Activated CD8-positive, alpha-beta T cell treated with anti-CD3 and anti-CD28 coated beads, Interleukin-2, amount 10 ng/mL, durations not matched to agents 7 days and 5 days (primary cell): ENCODE measurements at regions not wholly inside any gene's neighbourhood (a gene's known extent, or its start where the extent isn't known, plus 50 kb on each side); places are given as distances from the start of the nearest gene placed in this dataset.

Experiments used
- ATAC-seq: fragments of 150-1000 bp; cut with Tn5 transposase; one replicate; pipeline ENCODE4 v1.10.0; 2021; ENCODE audit warnings: moderate library complexity
- CTCF ChIA-PET: fragments of 350-600 bp; sonication (Branson Sonifier 250); formaldehyde crosslinking; loops from one replicate; lab custom pipeline; 2021; ENCODE audit warnings: antibody characterized with exemption; lab: Charles Lee
- POLR2A ChIA-PET: fragments of 350-600 bp; sonication (Branson Sonifier 250); formaldehyde crosslinking; loops from one replicate; lab custom pipeline; 2021; ENCODE audit warnings: antibody characterized with exemption; lab: Charles Lee
- DNase-seq: peaks from one replicate; pipeline ENCODE4 v3.0.0-alpha.2; 2020
- H3K27ac Mint-ChIP-seq: one replicate; pipeline ENCODE4 v1.8.0; 2021; ENCODE audit warnings: mild to moderate bottlenecking, mixed read lengths
- H3K27me3 Mint-ChIP-seq: one replicate; pipeline ENCODE4 v1.8.0; 2021; ENCODE audit warnings: low read depth, mixed read lengths
- H3K36me3 Mint-ChIP-seq: one replicate; pipeline ENCODE4 v1.8.0; 2021; ENCODE audit warnings: low read depth, mixed read lengths
- H3K4me1 Mint-ChIP-seq: one replicate; pipeline ENCODE4 v1.8.0; 2021; ENCODE audit warnings: low read depth, mixed read lengths
- H3K4me3 Mint-ChIP-seq: one replicate; pipeline ENCODE4 v1.8.0; 2021; ENCODE audit warnings: mild to moderate bottlenecking, mixed read lengths
- H3K9me3 Mint-ChIP-seq: one replicate; pipeline ENCODE4 v1.8.0; 2022; ENCODE audit warnings: mixed read lengths; ENCODE audit not compliant: insufficient read depth

GRCh38 chr10:53298443-53298842, 525.9 kb upstream of the MBL2 start:
- no peak overlapping the region for H3K4me3 Mint-ChIP-seq
- no peaks in the 10 kb centered on the region for H3K4me1 Mint-ChIP-seq
- peaks cover 2% of the 10 kb centered on the region for H3K9me3 Mint-ChIP-seq
- no peak for ATAC-seq
- no peak overlapping the region for H3K27ac Mint-ChIP-seq
- DNase-seq: no peak
- H3K27me3 Mint-ChIP-seq: no peaks in the 10 kb centered on the region
- POLR2A ChIA-PET: no interaction called here
- H3K36me3 Mint-ChIP-seq: no peaks in the 10 kb centered on the region
- CTCF ChIA-PET: no interaction called here

- Mint-ChIP-seq H3K27me3 (no peaks in the 10 kb centered on the region), H3K36me3 (no peaks in the 10 kb centered on the region), H3K27ac (no peak overlapping the region), H3K4me3 (no peak overlapping the region), H3K4me1 (no peaks in the 10 kb centered on the region), H3K9me3 (no peaks in the 10 kb centered on the region)
- POLR2A ChIA-PET: no interaction called here
- no peak for ATAC-seq
- CTCF ChIA-PET: no interaction called here
- no peak for DNase-seq
Measured at GRCh38 chr10:53284615-53285182, 512.1 kb upstream of the MBL2 start.

DNA sequence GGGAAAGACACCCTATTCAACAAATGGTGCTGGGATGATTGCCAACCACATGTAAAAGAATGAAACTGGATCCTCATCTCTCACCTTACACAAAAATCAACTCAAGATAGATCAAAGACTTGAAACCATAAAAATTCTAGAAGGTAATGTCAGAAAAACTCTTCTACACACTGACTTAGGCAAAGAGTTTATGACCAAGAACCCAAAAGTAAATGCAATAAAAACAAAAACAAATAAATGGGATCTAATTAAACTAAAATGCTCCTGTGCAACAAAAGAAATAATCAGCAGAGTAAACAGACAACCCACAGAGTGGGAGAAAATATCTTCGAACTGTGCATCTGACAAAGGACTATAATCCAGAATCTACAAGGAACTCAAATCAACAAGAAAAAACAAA, 504.2 kb upstream of the MBL2 start:
- ChIA-PET CTCF (no interaction called here), POLR2A (no interaction called here)
- Mint-ChIP-seq H3K4me1 (no peaks in the 10 kb centered on the region), H3K36me3 (no peaks in the 10 kb centered on the region), H3K27ac (no peak overlapping the region), H3K4me3 (no peak overlapping the region), H3K27me3 (no peaks in the 10 kb centered on the region), H3K9me3 (peaks cover 22% of the 10 kb centered on the region)
- ATAC-seq (no peak), DNase-seq (no peak)

GRCh38 chr10:53269482-53269881, 496.9 kb upstream of the MBL2 start:
- DNase-seq: no peak
- Mint-ChIP-seq H3K27me3 (no peaks in the 10 kb centered on the region), H3K4me1 (no peaks in the 10 kb centered on the region), H3K27ac (no peak overlapping the region), H3K36me3 (no peaks in the 10 kb centered on the region), H3K9me3 (peaks cover 13% of the 10 kb centered on the region), H3K4me3 (no peak overlapping the region)
- ChIA-PET POLR2A (no interaction called here), CTCF (interaction anchor here (0.9 kb wide), 1 partner anchor 44 kb away, joined by 3 read pairs; no protein-coding TSS in a partner anchor)
- no peak for ATAC-seq

GRCh38 chr10:53260213-53260612, 487.6 kb upstream of the MBL2 start:
- H3K9me3 Mint-ChIP-seq: no peaks in the 10 kb centered on the region
- ChIA-PET CTCF (no interaction called here), POLR2A (no interaction called here)
- no peak overlapping the region for H3K4me3 Mint-ChIP-seq
- H3K4me1 Mint-ChIP-seq: no peaks in the 10 kb centered on the region
- no peak for ATAC-seq
- no peak overlapping the region for H3K27ac Mint-ChIP-seq
- no peaks in the 10 kb centered on the region for H3K27me3 Mint-ChIP-seq
- no peaks in the 10 kb centered on the region for H3K36me3 Mint-ChIP-seq
- no peak for DNase-seq

DNA sequence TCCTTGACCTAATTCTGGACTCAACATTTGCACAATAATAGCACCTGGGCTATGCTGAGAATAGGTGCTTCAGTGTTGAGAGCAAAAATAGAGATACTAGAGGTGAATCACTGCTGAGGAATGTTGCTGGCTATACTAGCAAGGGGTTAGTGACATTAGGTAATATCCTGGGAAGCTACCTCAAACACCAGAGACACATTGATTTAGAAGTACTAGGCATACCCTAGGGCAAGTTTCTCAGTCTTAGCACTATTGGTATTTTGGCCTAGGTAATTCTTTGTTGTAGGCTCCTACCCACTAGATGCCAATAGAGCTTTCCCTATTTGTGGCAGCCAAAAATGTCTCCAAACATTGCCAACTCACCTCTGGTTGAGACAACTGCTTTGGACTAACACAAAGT, 484.0 kb upstream of the MBL2 start:
- H3K36me3 Mint-ChIP-seq: no peaks in the 10 kb centered on the region
- H3K27me3 Mint-ChIP-seq: no peaks in the 10 kb centered on the region
- H3K27ac Mint-ChIP-seq: no peak overlapping the region
- ChIA-PET POLR2A (no interaction called here), CTCF (no interaction called here)
- H3K4me3 Mint-ChIP-seq: no peak overlapping the region
- no peaks in the 10 kb centered on the region for H3K4me1 Mint-ChIP-seq
- no peak for ATAC-seq
- no peak for DNase-seq
- no peaks in the 10 kb centered on the region for H3K9me3 Mint-ChIP-seq

DNA sequence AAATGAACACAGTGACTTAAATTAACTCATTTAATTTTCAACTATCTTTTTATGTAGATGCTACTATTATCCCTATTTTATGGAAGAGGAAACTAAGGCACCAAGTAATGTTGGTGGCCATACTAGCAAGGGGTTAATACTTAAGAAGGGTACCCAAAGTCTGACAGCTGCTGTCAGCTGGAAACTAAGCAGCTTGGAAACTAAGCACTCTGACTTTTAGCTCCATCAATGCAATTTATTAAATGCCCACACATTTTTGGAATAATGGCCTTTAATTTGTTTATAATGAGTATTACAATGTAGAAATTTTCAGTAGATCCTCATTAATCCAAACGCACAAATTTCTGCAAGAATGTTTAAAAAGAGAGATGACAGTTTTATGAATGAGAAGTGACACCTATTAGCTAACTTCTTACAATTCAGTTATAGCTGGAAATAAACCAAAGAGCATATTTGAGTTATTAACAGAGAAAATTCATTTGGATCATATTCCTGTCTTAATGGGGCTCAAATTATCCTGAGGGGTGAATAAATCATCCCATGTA, 483.1 kb upstream of the MBL2 start:
- CTCF ChIA-PET: no interaction called here
- Mint-ChIP-seq H3K27me3 (no peaks in the 10 kb centered on the region), H3K27ac (no peak overlapping the region), H3K9me3 (no peaks in the 10 kb centered on the region), H3K4me1 (no peaks in the 10 kb centered on the region), H3K4me3 (no peak overlapping the region), H3K36me3 (no peaks in the 10 kb centered on the region)
- DNase-seq (no peak), ATAC-seq (no peak)
- POLR2A ChIA-PET: no interaction called here

DNA sequence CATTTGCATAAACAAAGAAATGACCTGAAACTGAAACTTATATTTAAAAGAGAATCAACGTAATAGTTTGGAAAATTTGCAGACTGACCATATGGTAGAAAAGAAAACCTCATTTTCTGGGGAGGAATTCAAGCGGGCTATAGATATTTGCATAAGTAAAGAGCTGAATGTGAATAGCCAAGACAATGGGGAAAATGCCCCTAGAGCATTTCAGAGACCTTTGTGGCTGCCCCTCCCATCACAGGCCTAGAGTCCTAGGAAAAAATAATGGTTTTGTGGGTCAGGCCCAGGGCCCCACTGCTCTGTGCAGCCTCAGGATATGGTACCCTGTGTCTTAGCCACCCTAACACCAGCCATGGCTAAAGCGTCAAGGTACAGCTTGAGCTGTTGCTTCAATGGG, 480.6 kb upstream of the MBL2 start:
- Mint-ChIP-seq H3K4me3 (no peak overlapping the region), H3K4me1 (no peaks in the 10 kb centered on the region), H3K27ac (no peak overlapping the region), H3K9me3 (peaks cover 12% of the 10 kb centered on the region), H3K27me3 (no peaks in the 10 kb centered on the region), H3K36me3 (no peaks in the 10 kb centered on the region)
- no peak for DNase-seq
- POLR2A ChIA-PET: no interaction called here
- CTCF ChIA-PET: no interaction called here
- ATAC-seq: no peak

GRCh38 chr10:53239873-53240272, 467.3 kb upstream of the MBL2 start:
- CTCF ChIA-PET: no interaction called here
- H3K27me3 Mint-ChIP-seq: no peaks in the 10 kb centered on the region
- DNase-seq (no peak), ATAC-seq (no peak)
- no peaks in the 10 kb centered on the region for H3K36me3 Mint-ChIP-seq
- no peak overlapping the region for H3K4me3 Mint-ChIP-seq
- POLR2A ChIA-PET: no interaction called here
- no peak overlapping the region for H3K27ac Mint-ChIP-seq
- peaks cover 12% of the 10 kb centered on the region for H3K9me3 Mint-ChIP-seq
- H3K4me1 Mint-ChIP-seq: no peaks in the 10 kb centered on the region

- DNase-seq (no peak), ATAC-seq (no peak)
- Mint-ChIP-seq H3K4me3 (no peak overlapping the region), H3K27ac (no peak overlapping the region), H3K27me3 (no peaks in the 10 kb centered on the region), H3K9me3 (peaks cover 17% of the 10 kb centered on the region), H3K36me3 (no peaks in the 10 kb centered on the region), H3K4me1 (no peaks in the 10 kb centered on the region)
- CTCF ChIA-PET: no interaction called here
- POLR2A ChIA-PET: no interaction called here
Measured at GRCh38 chr10:53236941-53237340, 464.4 kb upstream of the MBL2 start.

- ChIA-PET CTCF (no interaction called here), POLR2A (no interaction called here)
- Mint-ChIP-seq H3K4me1 (no peaks in the 10 kb centered on the region), H3K9me3 (peaks cover 5% of the 10 kb centered on the region), H3K36me3 (no peaks in the 10 kb centered on the region), H3K27me3 (no peaks in the 10 kb centered on the region), H3K27ac (no peak overlapping the region), H3K4me3 (no peak overlapping the region)
- ATAC-seq: no peak
- no peak for DNase-seq
Measured at GRCh38 chr10:53233749-53234148, 461.2 kb upstream of the MBL2 start.

DNA sequence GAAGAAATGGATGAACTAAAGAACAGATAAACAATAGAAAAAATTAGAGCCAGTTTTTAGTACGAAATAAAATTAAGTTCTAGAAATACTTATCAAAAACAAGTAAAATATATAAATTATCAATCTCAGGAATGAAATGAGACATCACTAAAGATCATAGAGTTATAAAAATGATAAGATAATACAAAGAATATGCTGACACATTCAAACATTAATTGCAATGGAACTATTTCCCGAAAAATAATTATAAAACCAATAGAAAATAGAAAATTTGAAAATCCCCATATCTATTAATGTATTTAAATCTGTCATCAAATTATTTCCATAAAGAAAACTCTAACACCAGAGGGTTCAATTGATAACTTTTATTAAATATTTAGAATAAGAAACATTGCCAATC, 458.1 kb upstream of the MBL2 start:
- ATAC-seq (no peak), DNase-seq (no peak)
- H3K9me3 Mint-ChIP-seq: peaks cover 5% of the 10 kb centered on the region
- POLR2A ChIA-PET: no interaction called here
- no peak overlapping the region for H3K27ac Mint-ChIP-seq
- H3K4me1 Mint-ChIP-seq: no peaks in the 10 kb centered on the region
- no peaks in the 10 kb centered on the region for H3K36me3 Mint-ChIP-seq
- H3K27me3 Mint-ChIP-seq: no peaks in the 10 kb centered on the region
- H3K4me3 Mint-ChIP-seq: no peak overlapping the region
- CTCF ChIA-PET: no interaction called here

DNA sequence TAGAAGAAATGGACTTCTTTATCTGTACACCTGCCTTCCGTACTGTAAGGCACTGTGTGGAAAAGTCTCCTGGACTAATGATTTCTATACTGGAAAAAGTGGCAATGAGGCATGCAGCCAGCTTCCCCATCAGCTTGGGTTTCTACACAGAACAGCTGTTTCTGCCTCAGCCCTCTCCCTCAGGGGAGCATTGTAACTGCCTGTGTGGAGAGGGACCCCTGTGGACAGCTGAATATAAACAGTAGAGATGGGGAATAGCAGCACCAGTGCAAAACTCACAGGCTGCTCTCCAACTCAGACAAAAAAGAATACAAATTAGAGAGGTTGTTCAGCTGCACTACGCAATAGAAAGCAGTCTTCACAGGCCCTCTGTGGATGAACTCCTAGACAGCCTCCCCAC, 451.3 kb upstream of the MBL2 start:
- ChIA-PET CTCF (no interaction called here), POLR2A (no interaction called here)
- no peak overlapping the region for H3K27ac Mint-ChIP-seq

More for the DNA sequence above, 451.3 kb upstream of the MBL2 start:
- DNase-seq: no peak
- ATAC-seq: no peak
- Mint-ChIP-seq H3K9me3 (no peaks in the 10 kb centered on the region), H3K36me3 (no peaks in the 10 kb centered on the region), H3K27me3 (no peaks in the 10 kb centered on the region), H3K4me1 (no peaks in the 10 kb centered on the region), H3K4me3 (no peak overlapping the region)
